Embryonic facial prominence (tissue), 1 donor: ENCODE measurements at regions not wholly inside any gene's neighbourhood (a gene's known extent, or its start where the extent isn't known, plus 50 kb on each side); places are given as distances from the start of the nearest gene placed in this dataset.
A peak's percentile ranks its signal among the peaks of the same experiment; 100 is the strongest.

Experiments
- DNase-seq: peaks from one replicate; pipeline ENCODE4 v3.0.0-alpha.2; 2016; ENCODE audit errors: extremely low spot score

DNA sequence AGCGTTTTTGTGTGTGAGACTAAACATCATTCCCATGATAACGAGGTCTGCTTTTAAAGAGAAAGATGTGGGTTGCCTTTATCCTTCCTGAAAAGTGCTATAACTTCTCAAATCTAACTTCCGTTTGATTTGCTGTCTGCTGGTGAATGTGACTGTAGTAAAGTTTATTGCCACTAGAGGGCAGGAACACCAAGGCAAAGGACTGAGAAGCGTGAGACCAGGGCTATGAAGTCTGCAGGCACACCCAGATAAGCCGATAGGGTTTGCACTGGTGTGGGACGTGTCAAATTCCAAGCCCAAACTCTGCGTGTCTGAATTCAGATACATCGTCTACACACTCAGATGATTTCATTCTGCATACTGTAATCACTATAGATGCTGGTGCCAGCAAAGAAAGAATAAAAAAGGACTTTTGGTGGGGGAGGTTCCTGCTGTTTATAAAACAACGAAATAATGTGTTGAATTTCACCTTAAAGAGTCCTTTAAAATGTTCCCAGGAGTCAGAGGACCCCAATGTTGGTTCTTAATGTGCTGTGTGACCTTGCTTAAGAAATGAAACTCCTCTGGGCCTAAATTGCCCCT lies 87.2 kb downstream of the PTTG1 start:
- DNase-seq: peak; percentile 78

DNA sequence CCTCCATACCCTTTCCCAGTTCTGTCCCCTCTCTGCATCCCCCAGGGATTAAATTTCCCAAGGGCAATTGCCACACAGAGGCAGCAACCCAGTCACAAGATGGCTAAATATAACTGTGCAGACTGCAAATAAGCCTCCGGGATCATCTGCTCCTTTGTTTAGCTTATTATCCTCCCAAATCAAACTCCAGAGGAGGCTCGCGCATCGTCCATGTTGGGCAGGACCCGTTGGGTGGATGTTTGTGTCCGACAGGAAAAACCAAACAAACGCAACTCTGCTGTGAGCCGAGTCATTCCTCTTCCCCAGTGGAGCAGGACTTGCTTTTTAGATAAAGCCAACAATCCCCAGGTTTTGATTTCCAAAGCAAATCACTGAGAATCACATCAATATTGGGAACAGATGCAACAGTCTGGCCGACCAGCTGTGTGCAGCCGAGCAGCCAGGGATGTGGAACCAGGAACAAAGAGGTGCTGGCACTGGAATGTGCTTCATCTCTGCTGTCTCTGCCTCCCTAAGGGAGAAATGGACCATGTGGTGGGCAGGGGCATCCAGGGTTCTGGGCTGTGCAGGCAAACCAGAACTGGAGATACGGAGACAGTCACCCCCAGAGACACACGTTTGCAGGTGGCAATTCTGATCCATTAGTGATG lies 89.8 kb downstream of the PTTG1 start:
- DNase-seq: no peak
